Stimulated activated CD8-positive, alpha-beta memory T cell treated with anti-CD3 and anti-CD28 coated beads, Interleukin-12 subunit alpha, Interleukin-12 subunit beta, amount 100 ng/mL, for 24 hours (primary cell): ENCODE measurements at regions not wholly inside any gene's neighbourhood (a gene's known extent, or its start where the extent isn't known, plus 50 kb on each side); places are given as distances from the start of the nearest gene placed in this dataset.

Experiments used
- DNase-seq: peaks from one replicate; pipeline ENCODE4 v3.0.0-alpha.2; 2020; ENCODE audit errors: extremely low read depth

GRCh38 chr12:14275886-14276285 is 89.6 kb upstream of the ATF7IP start:
- DNase-seq: no peak

DNA sequence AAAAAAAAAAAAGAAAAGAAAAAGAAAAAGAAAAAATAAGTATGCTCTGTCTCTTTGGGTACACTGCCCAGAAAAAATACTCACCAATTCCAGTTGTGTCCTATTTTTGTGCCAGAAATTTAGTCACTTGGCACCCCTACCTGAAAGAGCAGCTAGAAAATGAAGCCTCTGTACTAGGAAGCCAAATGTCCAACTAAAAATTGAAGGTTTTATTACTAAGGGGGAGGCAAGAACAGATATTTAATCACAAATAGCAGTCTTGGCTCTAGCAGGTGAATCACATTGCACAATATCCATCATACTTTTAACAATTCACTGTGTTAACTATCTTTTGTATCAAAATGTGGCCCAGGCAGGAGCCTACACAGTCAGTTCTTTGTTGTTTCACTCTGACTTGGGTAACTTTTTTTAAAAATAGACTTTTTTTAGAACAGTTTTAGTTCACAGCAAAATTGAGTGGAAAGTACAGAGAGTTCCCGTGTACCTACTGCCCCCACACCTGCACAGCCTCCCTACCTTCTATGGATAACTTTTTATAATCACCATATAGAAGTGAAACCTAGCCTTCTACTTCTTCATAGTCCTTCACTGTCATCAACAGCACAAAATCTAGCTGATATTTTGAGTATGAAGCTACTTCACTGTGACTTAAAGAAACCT is 87.1 kb upstream of the ATF7IP start:
- no peak for DNase-seq

DNA sequence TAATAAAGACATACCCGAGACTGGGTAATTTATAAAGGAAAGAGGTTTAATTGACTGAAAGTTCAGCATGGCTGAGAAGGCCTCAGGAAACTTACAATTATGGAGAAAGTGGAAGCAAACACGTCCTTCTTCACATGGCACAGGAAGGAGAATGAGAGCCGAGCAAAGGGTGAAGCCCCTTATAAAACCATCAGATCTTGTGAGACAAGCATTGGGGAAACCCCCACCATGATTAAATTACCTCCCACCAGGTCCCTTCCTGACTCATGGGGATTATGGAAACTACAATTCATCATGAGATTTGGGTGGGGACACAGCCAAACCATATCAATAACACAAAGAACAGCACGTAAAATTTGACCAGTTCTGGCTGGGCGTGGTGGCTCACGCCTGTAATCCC is 85.6 kb upstream of the ATF7IP start:
- DNase-seq: no peak

DNA sequence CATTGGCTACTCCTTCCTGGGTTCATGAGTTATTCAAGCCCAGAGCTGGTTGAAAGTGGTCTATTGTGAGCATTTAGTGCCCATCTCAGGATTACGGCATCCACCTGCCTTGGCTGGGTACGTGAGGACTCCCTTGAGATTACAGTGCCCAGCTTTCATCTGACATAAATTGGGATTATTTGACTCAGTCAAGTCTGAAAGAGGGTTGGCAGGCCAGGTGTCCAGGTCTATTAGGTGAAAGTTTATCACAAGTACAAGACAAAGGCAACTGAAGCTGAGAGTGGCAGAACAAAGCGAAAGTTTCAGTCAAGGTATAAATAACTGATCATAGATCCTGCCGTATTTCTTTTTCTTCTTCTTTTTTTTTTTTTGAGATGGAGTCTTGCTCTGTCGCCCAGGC is 84.6 kb upstream of the ATF7IP start:
- DNase-seq: no peak

GRCh38 chr12:14281539-14281938 is 83.9 kb upstream of the ATF7IP start:
- DNase-seq: no peak

DNA sequence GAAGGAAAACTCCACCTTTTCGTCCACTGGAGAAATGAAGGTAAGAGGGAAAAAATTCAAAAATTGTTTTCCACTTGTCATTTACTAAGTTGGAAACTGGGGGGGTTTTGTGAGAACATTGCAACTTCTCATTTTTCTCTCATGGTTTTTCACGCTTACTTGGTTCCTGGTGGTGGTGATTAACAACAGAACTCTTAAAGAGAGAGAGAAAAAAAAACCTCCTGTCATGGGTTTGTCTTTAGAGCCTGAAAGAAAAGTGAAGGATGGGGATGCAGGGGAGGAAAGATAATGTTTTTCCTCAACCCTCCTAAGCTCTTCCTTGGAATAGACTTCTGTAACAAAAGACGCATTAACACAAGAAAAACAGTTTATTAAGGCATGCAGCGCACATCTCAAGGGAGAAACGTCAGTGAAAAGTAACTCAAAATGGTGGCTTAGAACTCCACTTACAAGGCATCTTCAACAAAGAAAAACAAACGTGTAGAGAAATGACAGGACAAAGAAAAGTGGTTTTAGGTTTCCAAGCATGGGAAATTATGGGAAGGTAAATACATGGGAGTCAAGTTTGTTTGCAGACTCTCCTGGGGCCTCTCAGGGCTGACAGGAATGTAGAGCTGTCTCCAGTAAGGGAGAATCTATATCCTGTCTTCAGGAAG is 81.9 kb upstream of the ATF7IP start:
- no peak for DNase-seq

GRCh38 chr12:14284184-14284722 is 81.2 kb upstream of the ATF7IP start:
- no peak for DNase-seq

DNA sequence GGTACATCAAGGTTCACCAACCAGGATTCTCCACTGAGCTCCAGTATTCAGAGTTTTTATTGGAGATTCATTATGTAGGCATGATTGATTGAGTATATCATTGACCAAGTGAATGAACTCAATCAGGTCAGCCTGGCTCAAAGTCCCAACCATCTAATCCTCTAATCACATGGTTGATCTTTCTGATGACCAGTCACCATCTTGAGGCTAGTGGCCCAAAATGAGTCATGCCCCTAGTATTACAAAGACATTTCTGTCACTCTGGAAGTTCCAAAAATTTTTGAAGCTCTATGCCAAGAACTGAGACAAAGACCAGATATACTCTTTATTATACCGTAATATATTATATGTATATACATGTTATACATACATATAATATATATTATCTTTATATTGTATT is 75.9 kb upstream of the ATF7IP start:
- no peak for DNase-seq

DNA sequence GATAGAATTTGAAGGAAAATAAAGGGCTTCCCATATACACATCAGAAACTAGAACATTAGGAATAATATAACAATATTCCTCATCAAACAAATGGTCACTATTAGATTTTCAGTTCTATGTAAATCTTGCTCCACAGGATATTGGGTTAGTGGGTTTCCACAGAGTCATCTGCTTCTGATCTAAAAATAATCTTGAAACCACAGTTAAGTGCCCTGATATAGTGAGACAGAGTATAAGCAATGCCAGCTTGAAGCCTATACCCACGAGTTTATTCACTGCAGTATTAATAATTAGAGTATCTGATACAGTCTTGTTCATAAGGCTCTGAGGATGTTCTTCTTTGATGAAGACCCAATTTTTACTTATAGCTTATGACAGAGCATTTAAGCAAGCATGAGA is 74.5 kb upstream of the ATF7IP start:
- no peak for DNase-seq

- no peak for DNase-seq
Measured at GRCh38 chr12:14303661-14304155, 61.8 kb upstream of the ATF7IP start.

GRCh38 chr12:14307004-14307403 is 58.5 kb upstream of the ATF7IP start:
- DNase-seq: no peak

GRCh38 chr12:14308516-14308915 is 57.0 kb upstream of the ATF7IP start:
- no peak for DNase-seq

DNA sequence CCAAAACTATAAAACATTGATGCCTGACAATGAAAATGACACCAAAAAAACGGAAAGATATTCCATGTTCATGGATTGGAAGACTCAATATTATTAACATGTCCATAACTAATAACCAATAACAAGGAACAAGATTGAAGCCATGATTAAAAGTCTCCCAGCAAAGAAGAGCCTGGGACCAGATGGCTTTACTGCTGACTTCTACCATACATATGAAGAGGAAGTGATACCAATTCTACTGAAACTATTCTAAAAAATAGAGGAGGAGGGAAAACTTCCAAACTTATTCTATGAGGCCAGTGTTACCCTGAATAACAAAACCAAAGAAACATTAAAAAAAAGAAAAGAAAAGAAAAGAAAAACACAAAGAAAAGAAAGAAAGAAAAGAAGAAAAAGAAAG is 54.6 kb upstream of the ATF7IP start:
- DNase-seq: no peak

DNA sequence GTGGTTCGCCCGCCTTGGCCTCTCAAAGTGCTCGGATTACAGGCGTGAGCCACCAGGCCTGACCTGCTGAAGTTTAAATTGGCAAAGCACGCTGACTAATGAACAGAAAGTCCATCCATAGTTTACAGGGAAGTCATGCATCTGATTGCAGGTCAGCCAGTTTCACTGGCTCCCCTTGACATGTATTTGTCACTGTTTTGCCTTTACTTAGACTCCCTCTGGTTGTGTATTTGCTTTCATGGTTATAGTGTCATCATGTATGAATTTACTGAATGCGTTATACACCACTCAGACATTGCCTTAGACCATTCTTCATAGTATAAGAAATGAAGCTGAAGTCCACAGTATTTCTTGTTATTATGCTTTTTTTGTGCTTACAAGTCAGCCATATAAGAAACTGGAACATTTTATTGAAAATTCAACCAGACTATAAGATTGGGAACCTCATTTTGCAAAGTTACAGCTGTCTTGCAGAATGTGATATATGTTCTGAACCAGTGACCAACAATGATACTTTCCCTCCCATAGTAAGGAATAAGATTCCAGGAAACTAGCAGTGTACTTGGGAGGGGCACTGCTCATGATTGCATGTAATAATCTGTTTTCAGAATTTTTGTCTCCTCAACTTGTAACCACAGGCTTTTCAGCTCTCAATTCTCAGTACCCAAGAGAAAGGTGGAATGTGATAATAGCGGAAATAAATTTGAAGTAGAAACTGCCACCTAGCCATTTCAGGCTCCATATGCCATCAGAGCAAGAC is 51.9 kb upstream of the ATF7IP start:
- DNase-seq: no peak

DNA sequence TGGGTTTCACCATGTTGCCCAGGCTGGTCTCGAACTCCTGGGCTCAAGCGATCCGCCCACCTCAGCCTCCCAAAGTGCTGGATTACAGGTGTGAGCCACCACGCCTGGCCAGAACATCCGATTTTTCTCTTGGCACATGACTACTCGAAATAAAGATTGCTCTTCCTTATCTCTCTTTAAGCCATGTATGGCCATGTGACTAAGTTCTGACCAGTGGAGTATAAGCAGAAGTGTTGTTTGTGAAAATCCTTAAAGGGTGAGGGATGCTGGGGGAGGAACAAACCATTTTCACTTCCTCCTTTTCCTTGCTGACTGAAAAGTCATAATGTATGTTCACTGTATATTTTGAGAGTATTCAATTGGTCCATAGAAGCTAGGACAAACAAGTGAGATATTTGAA is 50.7 kb upstream of the ATF7IP start:
- no peak for DNase-seq

- no peak for DNase-seq
Measured at GRCh38 chr12:14315501-14315900, 50.0 kb upstream of the ATF7IP start.
